ENCODE measurements at regions not wholly inside any gene's neighbourhood (a gene's known extent, or its start where the extent isn't known, plus 50 kb on each side); places are given as distances from the start of the nearest gene placed in this dataset.

DNA sequence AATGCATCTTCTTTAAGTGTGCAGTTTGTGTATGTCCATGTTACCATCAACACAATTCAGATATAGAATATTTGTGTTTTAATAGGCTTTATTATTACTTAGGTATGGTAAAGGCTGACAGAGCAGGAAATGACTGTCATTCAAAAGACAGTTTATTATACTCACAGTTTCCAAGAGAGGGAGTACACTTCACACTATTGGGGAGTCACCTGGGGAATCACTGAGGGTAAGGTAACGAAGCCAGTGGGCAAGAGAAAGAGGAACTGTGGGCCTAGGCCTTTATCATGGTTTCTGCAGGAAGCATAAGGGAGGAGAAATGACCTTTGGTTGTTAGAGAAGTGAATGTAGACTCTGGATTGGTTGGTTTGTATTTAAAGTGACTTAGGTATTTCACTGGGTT, 235.1 kb upstream of the HCCS start:
- H3K9me3 ChIP-seq (ENCODE audit: control insufficient read depth in 2 of 3, insufficient read depth in 1 of 3, low read length in 3 of 3): no peaks in the 10 kb centered on the region
- TF ChIP-seq CTCF (IDR thresholded peaks at IDR 0.05; ENCODE audit: borderline replicate concordance, extremely low read depth, insufficient read depth): no peak
- no peak for DNase-seq
- H3K27ac ChIP-seq (ENCODE audit: low read depth in 2 of 2, low read length in 2 of 2): no peak overlapping the region
- peak; percentile 66 for FAIRE-seq
- no peaks in the 10 kb centered on the region for H3K4me1 ChIP-seq (ENCODE audit: control insufficient read depth in 2 of 3, insufficient read depth in 2 of 3, low read depth in 1 of 3, low read length in 3 of 3)
- intact Hi-C loops (cut with DNase I): no loop called here
- H3K27me3 ChIP-seq (ENCODE audit: control insufficient read depth, insufficient read depth, low read length): no peaks in the 10 kb centered on the region
- H3K9ac ChIP-seq (ENCODE audit: low read length in 3 of 3): no peak overlapping the region
- H3K4me3 ChIP-seq (ENCODE audit: low read length in 3 of 3): no peak overlapping the region
- no peaks in the 10 kb centered on the region for H3K36me3 ChIP-seq (ENCODE audit: control insufficient read depth in 2 of 3, insufficient read depth in 3 of 3, low read length in 3 of 3)

- H3K27me3 ChIP-seq (ENCODE audit: control insufficient read depth, insufficient read depth, low read length): no peaks in the 10 kb centered on the region
- H3K9ac ChIP-seq (ENCODE audit: low read length in 3 of 3): no peak overlapping the region
- FAIRE-seq (no peak), DNase-seq (no peak)
- intact Hi-C loops (cut with DNase I): no loop called here
- no peak overlapping the region for H3K4me3 ChIP-seq (ENCODE audit: low read length in 3 of 3)
- H3K4me1 ChIP-seq (ENCODE audit: control insufficient read depth in 2 of 3, insufficient read depth in 2 of 3, low read depth in 1 of 3, low read length in 3 of 3): no peaks in the 10 kb centered on the region
- no peaks in the 10 kb centered on the region for H3K36me3 ChIP-seq (ENCODE audit: control insufficient read depth in 2 of 3, insufficient read depth in 3 of 3, low read length in 3 of 3)
- TF ChIP-seq CTCF (IDR thresholded peaks at IDR 0.05; ENCODE audit: borderline replicate concordance, extremely low read depth, insufficient read depth): no peak
- H3K27ac ChIP-seq (ENCODE audit: low read depth in 2 of 2, low read length in 2 of 2): no peak overlapping the region
- H3K9me3 ChIP-seq (ENCODE audit: control insufficient read depth in 2 of 3, insufficient read depth in 1 of 3, low read length in 3 of 3): no peaks in the 10 kb centered on the region
These were observed 228.6 kb upstream of the HCCS start for GRCh38 chrX:10882484-10882883.

- H3K36me3 ChIP-seq (ENCODE audit: control insufficient read depth in 2 of 3, insufficient read depth in 3 of 3, low read length in 3 of 3): no peaks in the 10 kb centered on the region
- no peaks in the 10 kb centered on the region for H3K9me3 ChIP-seq (ENCODE audit: control insufficient read depth in 2 of 3, insufficient read depth in 1 of 3, low read length in 3 of 3)
- DNase-seq (no peak), FAIRE-seq (no peak)
- intact Hi-C loops (cut with DNase I): no loop called here
- H3K9ac ChIP-seq (ENCODE audit: low read length in 3 of 3): no peak overlapping the region
- TF ChIP-seq CTCF (IDR thresholded peaks at IDR 0.05; ENCODE audit: borderline replicate concordance, extremely low read depth, insufficient read depth): no peak
- H3K4me1 ChIP-seq (ENCODE audit: control insufficient read depth in 2 of 3, insufficient read depth in 2 of 3, low read depth in 1 of 3, low read length in 3 of 3): no peaks in the 10 kb centered on the region
- no peak overlapping the region for H3K4me3 ChIP-seq (ENCODE audit: low read length in 3 of 3)
- no peak overlapping the region for H3K27ac ChIP-seq (ENCODE audit: low read depth in 2 of 2, low read length in 2 of 2)
- no peaks in the 10 kb centered on the region for H3K27me3 ChIP-seq (ENCODE audit: control insufficient read depth, insufficient read depth, low read length)
These were observed 226.9 kb upstream of the HCCS start for GRCh38 chrX:10884246-10884645.

DNA sequence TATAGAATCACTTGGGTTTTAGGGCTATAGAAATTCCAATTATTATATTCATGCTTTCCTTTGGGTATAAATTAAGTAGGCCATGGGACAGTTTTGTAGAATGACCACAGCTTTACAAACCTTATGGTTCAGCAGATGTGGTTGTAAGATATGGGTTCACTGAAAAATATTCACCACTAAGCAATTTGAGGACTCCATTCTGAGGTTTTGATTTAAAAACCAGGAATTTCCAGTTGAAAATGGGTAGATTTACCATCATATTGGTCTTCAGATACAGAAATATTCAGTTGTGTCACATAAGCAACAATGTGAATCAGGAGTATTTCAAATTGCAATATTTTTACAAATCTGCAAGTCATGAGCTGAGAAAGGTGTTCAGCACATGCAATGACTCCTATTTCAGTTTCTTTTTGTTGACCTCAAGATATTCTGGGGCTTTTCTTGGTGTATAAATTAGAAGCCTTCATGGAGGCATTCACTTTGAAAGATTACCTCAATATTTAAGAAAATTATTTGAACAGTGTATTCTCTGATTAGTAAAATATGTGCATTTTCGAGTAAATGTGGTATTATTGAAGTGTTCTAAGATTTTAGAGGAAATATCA, 218.4 kb upstream of the HCCS start:
- no peaks in the 10 kb centered on the region for H3K27me3 ChIP-seq (ENCODE audit: control insufficient read depth, insufficient read depth, low read length)
- FAIRE-seq (no peak), DNase-seq (no peak)
- H3K4me3 ChIP-seq (ENCODE audit: low read length in 3 of 3): no peak overlapping the region
- no peaks in the 10 kb centered on the region for H3K36me3 ChIP-seq (ENCODE audit: control insufficient read depth in 2 of 3, insufficient read depth in 3 of 3, low read length in 3 of 3)
- no peaks in the 10 kb centered on the region for H3K4me1 ChIP-seq (ENCODE audit: control insufficient read depth in 2 of 3, insufficient read depth in 2 of 3, low read depth in 1 of 3, low read length in 3 of 3)
- no peak overlapping the region for H3K9ac ChIP-seq (ENCODE audit: low read length in 3 of 3)
- no peak overlapping the region for H3K27ac ChIP-seq (ENCODE audit: low read depth in 2 of 2, low read length in 2 of 2)
- no peaks in the 10 kb centered on the region for H3K9me3 ChIP-seq (ENCODE audit: control insufficient read depth in 2 of 3, insufficient read depth in 1 of 3, low read length in 3 of 3)
- intact Hi-C loops (cut with DNase I): no loop called here
- no peak for TF ChIP-seq CTCF (IDR thresholded peaks at IDR 0.05; ENCODE audit: borderline replicate concordance, extremely low read depth, insufficient read depth)

Data from kidney (tissue), 13 donors.